ENCODE measurements at regions not wholly inside any gene's neighbourhood (a gene's known extent, or its start where the extent isn't known, plus 50 kb on each side); places are given as distances from the start of the nearest gene placed in this dataset.

GRCh38 chr2:57370882-57371585 lies 675.6 kb upstream of the VRK2 start:
- no peak overlapping the region for H3K27ac Mint-ChIP-seq
- peaks cover 12 to 37% (median 17%) of the 10 kb centered on the region in 5 donors for H3K9me3 Mint-ChIP-seq
- Histone ChIP-seq H3K27ac (ENCODE audit: low read depth, low read length) (no peak overlapping the region), H3K27me3 (ENCODE audit: insufficient read depth, low read length, poor library complexity, severe bottlenecking) (no peaks in the 10 kb centered on the region), H3K4me1 (ENCODE audit: insufficient read depth, low read length) (no peaks in the 10 kb centered on the region), H3K4me3 (ENCODE audit: low read length) (no peak overlapping the region), H3K9me3 (ENCODE audit: low read length) (no peaks in the 10 kb centered on the region), H3K36me3 (ENCODE audit: insufficient read depth, low read length) (no peaks in the 10 kb centered on the region)
- POLR2A ChIA-PET: no interaction called here
- no peak overlapping the region for H3K4me3 Mint-ChIP-seq
- no peaks in the 10 kb centered on the region for H3K27me3 Mint-ChIP-seq
- DNase-seq: no peak
- H3K4me1 Mint-ChIP-seq: no peaks in the 10 kb centered on the region
- CTCF ChIA-PET: no interaction called here
- H3K36me3 Mint-ChIP-seq: no peaks in the 10 kb centered on the region

DNA sequence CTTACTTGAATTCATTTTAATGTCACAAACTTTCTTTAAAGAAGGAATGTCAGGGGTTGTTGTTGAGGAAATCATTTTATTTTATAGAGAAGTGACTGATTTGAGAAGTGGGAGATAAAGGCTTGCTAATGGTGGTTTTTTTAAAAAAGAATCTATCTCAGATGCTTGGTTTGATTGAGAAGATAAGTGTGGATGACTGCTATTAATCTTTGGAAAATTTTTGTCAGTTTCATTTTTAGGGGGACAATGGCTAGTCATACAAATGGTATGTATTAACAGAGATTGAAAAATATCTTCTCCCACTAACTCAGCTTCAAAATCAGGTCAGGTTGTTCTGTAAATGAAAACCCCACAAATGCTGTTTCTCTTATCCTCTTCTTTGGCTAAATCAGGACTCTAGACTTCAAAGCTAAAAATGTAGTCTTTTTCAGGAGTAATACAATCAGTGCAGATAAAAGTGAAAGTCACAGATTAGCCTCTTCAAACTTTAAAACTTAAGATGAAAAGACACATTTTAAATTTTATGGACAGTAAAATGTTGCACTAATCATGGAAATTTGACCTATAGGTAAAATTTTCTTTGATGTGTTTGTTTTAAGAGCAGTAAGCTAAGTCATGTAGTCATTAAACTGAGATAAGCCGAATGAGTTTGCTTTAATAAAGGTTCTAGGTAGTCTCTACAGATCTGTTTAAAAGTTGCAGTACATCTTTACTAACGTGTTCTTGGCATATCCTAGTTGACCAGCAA lies 674.2 kb upstream of the VRK2 start:
- no peak overlapping the region for H3K27ac ChIP-seq (ENCODE audit: low read depth, low read length)
- Mint-ChIP-seq H3K4me3 (no peak overlapping the region), H3K36me3 (no peaks in the 10 kb centered on the region), H3K9me3 (peaks cover 12 to 38% (median 20%) of the 10 kb centered on the region in 5 donors), H3K4me1 (no peaks in the 10 kb centered on the region), H3K27me3 (no peaks in the 10 kb centered on the region), H3K27ac (no peak overlapping the region)
- H3K27me3 ChIP-seq (ENCODE audit: insufficient read depth, low read length, poor library complexity, severe bottlenecking): no peaks in the 10 kb centered on the region
- H3K36me3 ChIP-seq (ENCODE audit: insufficient read depth, low read length): no peaks in the 10 kb centered on the region
- no peak for DNase-seq
- POLR2A ChIA-PET: no interaction called here
- no peaks in the 10 kb centered on the region for H3K9me3 ChIP-seq (ENCODE audit: low read length)
- no peaks in the 10 kb centered on the region for H3K4me1 ChIP-seq (ENCODE audit: insufficient read depth, low read length)
- CTCF ChIA-PET: no interaction called here
- H3K4me3 ChIP-seq (ENCODE audit: low read length): no peak overlapping the region

DNA sequence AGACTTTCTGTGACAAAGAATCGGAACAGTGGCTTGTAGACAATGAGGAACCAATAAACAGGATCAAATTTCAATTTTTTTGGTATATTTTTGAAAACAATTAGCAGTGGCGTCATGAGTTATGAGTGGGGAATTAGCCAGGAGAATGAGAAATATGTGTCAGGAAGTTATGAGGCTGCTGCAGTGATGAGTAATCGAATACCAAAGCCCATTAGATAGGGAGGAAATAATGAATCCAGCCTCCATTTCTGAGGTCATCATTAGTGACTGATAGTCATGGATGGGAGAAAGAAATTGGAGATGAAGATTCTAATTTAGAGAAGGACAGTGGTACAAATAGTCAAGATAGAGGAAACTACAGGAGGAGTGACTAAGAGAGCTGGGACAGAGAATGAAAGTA lies 673.1 kb upstream of the VRK2 start:
- no peak overlapping the region for H3K27ac Mint-ChIP-seq
- Histone ChIP-seq H3K4me1 (ENCODE audit: insufficient read depth, low read length) (no peaks in the 10 kb centered on the region), H3K36me3 (ENCODE audit: insufficient read depth, low read length) (no peaks in the 10 kb centered on the region), H3K4me3 (ENCODE audit: low read length) (no peak overlapping the region), H3K9me3 (ENCODE audit: low read length) (no peaks in the 10 kb centered on the region), H3K27ac (ENCODE audit: low read depth, low read length) (no peak overlapping the region), H3K27me3 (ENCODE audit: insufficient read depth, low read length, poor library complexity, severe bottlenecking) (no peaks in the 10 kb centered on the region)
- no peak for DNase-seq
- H3K4me3 Mint-ChIP-seq: no peak overlapping the region
- H3K9me3 Mint-ChIP-seq: peaks cover 10 to 28% (median 14%) of the 10 kb centered on the region in 5 donors
- ChIA-PET CTCF (no interaction called here), POLR2A (no interaction called here)
- no peaks in the 10 kb centered on the region for H3K36me3 Mint-ChIP-seq
- no peaks in the 10 kb centered on the region for H3K27me3 Mint-ChIP-seq
- H3K4me1 Mint-ChIP-seq: no peaks in the 10 kb centered on the region

DNA sequence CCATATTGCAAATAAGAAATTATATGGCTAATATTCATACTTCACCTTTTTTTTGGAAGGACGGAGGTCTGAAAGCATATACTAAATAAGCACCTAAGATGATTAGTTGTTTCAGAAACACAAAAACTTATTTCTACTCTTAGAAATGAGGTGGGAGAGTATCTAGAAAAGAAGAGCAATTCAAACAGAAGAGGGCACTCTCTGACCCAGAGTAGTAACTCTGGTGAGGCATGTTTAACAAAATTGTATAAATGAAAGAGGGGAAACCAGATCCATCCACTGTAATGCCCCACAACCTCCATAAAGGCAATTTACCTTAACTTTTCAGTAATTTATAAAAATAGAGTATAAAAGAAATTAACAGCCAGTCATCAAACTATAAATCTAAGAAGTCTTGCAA lies 669.6 kb upstream of the VRK2 start:
- Histone ChIP-seq H3K27ac (ENCODE audit: low read depth, low read length) (no peak overlapping the region), H3K36me3 (ENCODE audit: insufficient read depth, low read length) (no peaks in the 10 kb centered on the region), H3K4me3 (ENCODE audit: low read length) (no peak overlapping the region), H3K9me3 (ENCODE audit: low read length) (no peaks in the 10 kb centered on the region), H3K27me3 (ENCODE audit: insufficient read depth, low read length, poor library complexity, severe bottlenecking) (no peaks in the 10 kb centered on the region), H3K4me1 (ENCODE audit: insufficient read depth, low read length) (no peaks in the 10 kb centered on the region)
- DNase-seq: no peak
- Mint-ChIP-seq H3K27ac (no peak overlapping the region), H3K27me3 (no peaks in the 10 kb centered on the region), H3K36me3 (peaks cover 0 to 4% (median 0%) of the 10 kb centered on the region in 3 donors), H3K4me1 (no peaks in the 10 kb centered on the region), H3K9me3 (peaks cover 9 to 21% (median 11%) of the 10 kb centered on the region in 5 donors), H3K4me3 (no peak overlapping the region)
- CTCF ChIA-PET: no interaction called here
- POLR2A ChIA-PET: no interaction called here

- H3K4me3 Mint-ChIP-seq: no peak overlapping the region
- Histone ChIP-seq H3K9me3 (ENCODE audit: low read length) (peaks cover 6% of the 10 kb centered on the region), H3K4me1 (ENCODE audit: insufficient read depth, low read length) (no peaks in the 10 kb centered on the region), H3K36me3 (ENCODE audit: insufficient read depth, low read length) (no peaks in the 10 kb centered on the region), H3K4me3 (ENCODE audit: low read length) (no peak overlapping the region), H3K27me3 (ENCODE audit: insufficient read depth, low read length, poor library complexity, severe bottlenecking) (no peaks in the 10 kb centered on the region), H3K27ac (ENCODE audit: low read depth, low read length) (no peak overlapping the region)
- DNase-seq: no peak
- H3K9me3 Mint-ChIP-seq: peaks cover 9 to 49% (median 19%) of the 10 kb centered on the region in 5 donors
- no peaks in the 10 kb centered on the region for H3K27me3 Mint-ChIP-seq
- ChIA-PET POLR2A (no interaction called here), CTCF (no interaction called here)
- H3K4me1 Mint-ChIP-seq: no peaks in the 10 kb centered on the region
- H3K36me3 Mint-ChIP-seq: no peaks in the 10 kb centered on the region
- no peak overlapping the region for H3K27ac Mint-ChIP-seq
Observed at GRCh38 chr2:57386305-57386704, 660.3 kb upstream of the VRK2 start.

DNA sequence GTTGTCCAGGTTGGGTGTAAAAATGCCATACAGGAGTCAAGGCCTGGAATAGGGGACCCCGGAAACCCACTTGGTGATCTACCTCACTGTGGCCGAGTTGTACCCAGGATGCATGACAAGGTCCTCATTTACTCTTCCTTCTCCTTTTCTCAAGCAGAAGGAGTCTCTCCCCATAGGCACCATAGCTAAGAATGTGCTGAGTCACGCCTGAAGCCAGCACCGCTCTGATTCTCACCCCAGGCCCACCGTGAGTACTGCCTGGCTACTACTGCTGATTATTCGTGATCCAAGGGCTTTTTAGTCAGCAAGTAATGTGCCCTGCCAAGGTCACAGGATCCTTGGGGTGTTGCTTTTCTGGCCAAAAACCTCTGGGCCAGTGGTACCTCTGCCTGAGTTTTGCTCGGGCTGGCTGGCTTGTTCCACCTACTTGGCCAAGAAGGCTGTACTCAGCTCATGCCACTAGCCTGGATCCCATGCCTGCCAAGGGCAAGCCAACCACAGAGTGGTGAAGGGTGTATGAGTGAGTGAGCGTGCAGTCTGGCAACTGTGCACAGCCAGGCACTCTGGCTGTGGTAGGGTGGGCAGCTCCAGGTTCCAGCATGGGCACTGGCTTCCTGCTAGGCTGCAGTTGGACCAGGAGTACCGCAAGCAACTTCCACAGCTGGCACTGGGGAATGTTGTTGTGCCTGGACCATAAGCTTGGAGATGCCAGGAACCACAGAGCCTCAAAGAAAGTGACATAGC lies 650.1 kb upstream of the VRK2 start:
- H3K27me3 Mint-ChIP-seq: no peaks in the 10 kb centered on the region
- no peak overlapping the region for H3K4me3 Mint-ChIP-seq
- CTCF ChIA-PET: no interaction called here
- Histone ChIP-seq H3K27me3 (ENCODE audit: insufficient read depth, low read length, poor library complexity, severe bottlenecking) (no peaks in the 10 kb centered on the region), H3K4me1 (ENCODE audit: insufficient read depth, low read length) (no peaks in the 10 kb centered on the region), H3K9me3 (ENCODE audit: low read length) (peaks cover 5% of the 10 kb centered on the region), H3K27ac (ENCODE audit: low read depth, low read length) (no peak overlapping the region), H3K36me3 (ENCODE audit: insufficient read depth, low read length) (no peaks in the 10 kb centered on the region), H3K4me3 (ENCODE audit: low read length) (no peak overlapping the region)
- no peaks in the 10 kb centered on the region for H3K4me1 Mint-ChIP-seq
- peaks cover 15 to 40% (median 25%) of the 10 kb centered on the region in 5 donors for H3K9me3 Mint-ChIP-seq
- POLR2A ChIA-PET: no interaction called here
- peaks cover 0 to 2% (median 0%) of the 10 kb centered on the region in 3 donors for H3K36me3 Mint-ChIP-seq
- DNase-seq: no peak
- no peak overlapping the region for H3K27ac Mint-ChIP-seq

GRCh38 chr2:57397550-57398360 lies 648.9 kb upstream of the VRK2 start:
- CTCF ChIA-PET: no interaction called here
- peaks cover 5% of the 10 kb centered on the region for H3K9me3 ChIP-seq (ENCODE audit: low read length)
- no peak overlapping the region for H3K27ac Mint-ChIP-seq

More at GRCh38 chr2:57397550-57398360, 648.9 kb upstream of the VRK2 start:
- no peaks in the 10 kb centered on the region for H3K27me3 ChIP-seq (ENCODE audit: insufficient read depth, low read length, poor library complexity, severe bottlenecking)
- no peak for DNase-seq
- Mint-ChIP-seq H3K4me3 (no peak overlapping the region), H3K27me3 (no peaks in the 10 kb centered on the region), H3K36me3 (peaks cover 0 to 2% (median 0%) of the 10 kb centered on the region in 3 donors), H3K4me1 (no peaks in the 10 kb centered on the region), H3K9me3 (peaks cover 16 to 32% (median 25%) of the 10 kb centered on the region in 5 donors)
- POLR2A ChIA-PET: no interaction called here
- H3K4me3 ChIP-seq (ENCODE audit: low read length): no peak overlapping the region
- no peaks in the 10 kb centered on the region for H3K4me1 ChIP-seq (ENCODE audit: insufficient read depth, low read length)
- H3K27ac ChIP-seq (ENCODE audit: low read depth, low read length): no peak overlapping the region
- H3K36me3 ChIP-seq (ENCODE audit: insufficient read depth, low read length): no peaks in the 10 kb centered on the region

Data from CD8-positive, alpha-beta memory T cell (primary cell).